PFSK-1 (cell line): ENCODE measurements at regions not wholly inside any gene's neighbourhood (a gene's known extent, or its start where the extent isn't known, plus 50 kb on each side); places are given as distances from the start of the nearest gene placed in this dataset.

Source experiments
- POLR2AphosphoS5 ChIP-seq: IDR thresholded peaks from 2 replicates; pipeline ENCODE4 v1.6.1; 2012; ENCODE audit warnings: low read depth, mild to moderate bottlenecking, control low read depth, low read length, moderate library complexity
- SIN3A ChIP-seq: IDR thresholded peaks from 2 replicates; pipeline ENCODE4 v1.6.1; 2012; ENCODE audit warnings: mild to moderate bottlenecking, low read length, moderate library complexity, borderline replicate concordance; ENCODE audit not compliant: insufficient read depth
- TAF1 ChIP-seq: IDR thresholded peaks from 2 replicates; pipeline ENCODE4 v1.6.1; 2012; ENCODE audit warnings: low read length, control low read depth, borderline replicate concordance; ENCODE audit not compliant: insufficient read depth
- TF ChIP-seq, protein P1 (sequence below), 2 experiments: IDR thresholded peaks; 2 replicates each; pipeline versions ENCODE4 v1.6.1 to v1.8.0; 2011 to 2012; ENCODE audit warnings: low read depth in 2 of 2, low read length in 2 of 2, control low read depth in 1 of 2, inconsistent platforms in 1 of 2, mild to moderate bottlenecking in 1 of 2, moderate library complexity in 1 of 2; ENCODE audit not compliant: insufficient read depth in 1 of 2

GRCh38 chr11:122173587-122173986, 57.6 kb upstream of the BLID start:
- TF ChIP-seq TAF1 = no peak
- TF ChIP-seq, protein P1, sequence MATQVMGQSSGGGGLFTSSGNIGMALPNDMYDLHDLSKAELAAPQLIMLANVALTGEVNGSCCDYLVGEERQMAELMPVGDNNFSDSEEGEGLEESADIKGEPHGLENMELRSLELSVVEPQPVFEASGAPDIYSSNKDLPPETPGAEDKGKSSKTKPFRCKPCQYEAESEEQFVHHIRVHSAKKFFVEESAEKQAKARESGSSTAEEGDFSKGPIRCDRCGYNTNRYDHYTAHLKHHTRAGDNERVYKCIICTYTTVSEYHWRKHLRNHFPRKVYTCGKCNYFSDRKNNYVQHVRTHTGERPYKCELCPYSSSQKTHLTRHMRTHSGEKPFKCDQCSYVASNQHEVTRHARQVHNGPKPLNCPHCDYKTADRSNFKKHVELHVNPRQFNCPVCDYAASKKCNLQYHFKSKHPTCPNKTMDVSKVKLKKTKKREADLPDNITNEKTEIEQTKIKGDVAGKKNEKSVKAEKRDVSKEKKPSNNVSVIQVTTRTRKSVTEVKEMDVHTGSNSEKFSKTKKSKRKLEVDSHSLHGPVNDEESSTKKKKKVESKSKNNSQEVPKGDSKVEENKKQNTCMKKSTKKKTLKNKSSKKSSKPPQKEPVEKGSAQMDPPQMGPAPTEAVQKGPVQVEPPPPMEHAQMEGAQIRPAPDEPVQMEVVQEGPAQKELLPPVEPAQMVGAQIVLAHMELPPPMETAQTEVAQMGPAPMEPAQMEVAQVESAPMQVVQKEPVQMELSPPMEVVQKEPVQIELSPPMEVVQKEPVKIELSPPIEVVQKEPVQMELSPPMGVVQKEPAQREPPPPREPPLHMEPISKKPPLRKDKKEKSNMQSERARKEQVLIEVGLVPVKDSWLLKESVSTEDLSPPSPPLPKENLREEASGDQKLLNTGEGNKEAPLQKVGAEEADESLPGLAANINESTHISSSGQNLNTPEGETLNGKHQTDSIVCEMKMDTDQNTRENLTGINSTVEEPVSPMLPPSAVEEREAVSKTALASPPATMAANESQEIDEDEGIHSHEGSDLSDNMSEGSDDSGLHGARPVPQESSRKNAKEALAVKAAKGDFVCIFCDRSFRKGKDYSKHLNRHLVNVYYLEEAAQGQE (IDR thresholded peaks at IDR 0.05; ENCODE audit: insufficient read depth in 1 of 2, low read depth in 2 of 2, low read length in 2 of 2) = no peak
- no peak for TF ChIP-seq POLR2AphosphoS5
- no peak for TF ChIP-seq SIN3A
